HUDEP-2 (cell line): ENCODE measurements at regions not wholly inside any gene's neighbourhood (a gene's known extent, or its start where the extent isn't known, plus 50 kb on each side); places are given as distances from the start of the nearest gene placed in this dataset.

ENCODE experiments used
- DNase-seq, 76 experiments: peaks; one replicate each; lab custom pipeline; 2025; ENCODE audit not compliant: unreplicated experiment in 76 of 76; lab: John Stamatoyannopoulos, UW

- no peak for DNase-seq
Observed at GRCh38 chr7:132072873-132073272, 503.4 kb downstream of the PLXNA4 start.

DNA sequence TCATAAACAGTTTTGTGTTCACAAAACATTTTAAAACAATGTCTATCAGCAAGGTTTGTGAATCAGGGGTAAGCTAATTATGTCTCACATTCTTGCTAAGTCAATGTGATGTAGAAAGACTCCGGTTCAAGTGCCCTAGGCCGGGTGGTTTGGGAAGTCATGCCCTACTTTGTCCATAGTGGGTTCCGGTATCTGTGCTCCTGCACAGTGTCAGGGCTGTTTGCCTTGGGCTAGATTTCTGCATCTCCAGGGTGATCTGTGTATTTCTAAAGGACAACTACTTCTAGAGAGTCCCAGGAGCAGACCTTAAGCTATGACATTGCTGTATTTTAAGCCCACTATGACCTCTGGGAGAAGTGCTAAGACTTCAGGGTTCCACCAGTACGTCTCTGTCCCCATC is 504.1 kb downstream of the PLXNA4 start:
- no peak for DNase-seq

DNA sequence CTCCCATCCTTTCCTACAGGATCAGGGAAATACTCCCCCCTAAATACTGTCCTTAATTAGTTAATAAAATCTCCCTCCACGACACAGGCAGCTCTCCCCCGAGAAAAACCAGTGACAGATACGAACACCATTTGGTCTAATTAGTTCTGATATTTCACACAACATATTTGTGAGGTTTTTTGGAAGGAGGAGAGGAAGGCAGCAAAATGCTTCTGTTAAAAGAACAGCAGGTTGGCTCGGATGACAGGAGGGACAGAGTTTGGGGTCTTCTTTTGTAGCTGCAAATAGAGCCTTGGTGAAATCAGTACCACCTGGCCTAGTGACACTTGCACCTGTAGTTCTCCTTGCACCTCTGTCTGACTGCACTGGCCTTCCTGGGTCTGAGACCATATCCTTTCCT is 507.0 kb downstream of the PLXNA4 start:
- DNase-seq: no peak

DNA sequence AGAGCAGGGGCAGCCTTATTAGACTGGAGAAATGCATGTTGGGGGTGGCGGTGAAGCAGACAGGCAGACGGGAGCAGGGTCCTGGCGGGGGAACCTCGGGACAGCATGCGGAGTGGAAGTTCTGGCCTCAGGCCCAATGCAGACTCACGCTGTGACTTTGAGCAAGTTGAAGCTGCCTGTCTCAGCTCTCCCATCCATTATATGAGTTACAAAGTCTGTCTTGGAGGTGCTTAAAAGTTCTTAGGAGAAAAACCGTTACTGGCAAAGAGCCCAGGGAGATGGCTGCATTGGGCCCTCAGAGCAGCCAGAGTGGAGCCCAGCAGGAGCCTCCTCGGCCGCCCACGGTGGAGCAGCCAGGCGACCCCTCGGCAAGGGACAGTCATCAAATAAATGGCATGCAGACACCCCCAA is 509.5 kb downstream of the PLXNA4 start:
- DNase-seq: no peak

GRCh38 chr7:132065989-132066603 is 509.7 kb upstream of the PODXL start:
- no peak for DNase-seq

DNA sequence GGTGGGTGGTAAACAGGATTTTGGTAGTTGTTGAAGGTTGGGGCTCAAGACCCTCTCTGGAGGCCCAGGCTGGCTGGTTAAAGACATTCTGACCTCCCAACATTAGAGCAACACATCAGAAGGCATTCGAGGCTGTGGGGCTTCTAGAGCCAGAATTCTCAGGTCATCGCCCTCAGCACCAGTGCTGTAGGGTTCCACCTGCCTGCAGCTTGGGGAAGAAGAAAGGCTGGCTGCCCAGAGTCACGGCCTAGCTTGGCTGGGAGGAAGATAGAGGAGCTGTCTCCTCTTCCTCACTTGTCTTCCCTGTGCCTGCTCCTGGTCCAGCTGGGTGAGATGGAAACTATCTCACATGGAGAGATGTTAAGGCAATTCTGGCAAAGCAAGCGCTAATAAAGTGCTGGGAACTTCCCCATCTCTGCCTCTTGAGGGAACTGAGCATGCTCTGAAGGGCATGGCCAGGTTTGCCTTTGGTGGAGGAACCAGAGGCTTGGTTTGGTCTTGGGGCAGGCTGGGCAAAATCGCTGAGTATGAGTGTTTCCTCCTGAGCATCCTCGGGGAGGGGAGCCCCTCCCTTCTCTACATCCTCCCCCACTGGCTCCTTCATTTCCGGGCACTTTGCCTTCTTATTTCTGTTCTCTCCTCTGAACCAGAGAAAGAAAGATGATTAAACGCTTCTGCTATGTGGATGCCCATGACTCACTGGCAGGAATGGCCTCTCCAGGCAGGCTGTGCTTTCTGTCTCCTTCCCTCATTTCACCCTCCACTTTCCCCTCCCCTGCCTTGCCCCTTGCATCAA is 509.0 kb upstream of the PODXL start:
- no peak for DNase-seq

- no peak for DNase-seq
Observed at GRCh38 chr7:132063800-132064199, 507.4 kb upstream of the PODXL start.

DNA sequence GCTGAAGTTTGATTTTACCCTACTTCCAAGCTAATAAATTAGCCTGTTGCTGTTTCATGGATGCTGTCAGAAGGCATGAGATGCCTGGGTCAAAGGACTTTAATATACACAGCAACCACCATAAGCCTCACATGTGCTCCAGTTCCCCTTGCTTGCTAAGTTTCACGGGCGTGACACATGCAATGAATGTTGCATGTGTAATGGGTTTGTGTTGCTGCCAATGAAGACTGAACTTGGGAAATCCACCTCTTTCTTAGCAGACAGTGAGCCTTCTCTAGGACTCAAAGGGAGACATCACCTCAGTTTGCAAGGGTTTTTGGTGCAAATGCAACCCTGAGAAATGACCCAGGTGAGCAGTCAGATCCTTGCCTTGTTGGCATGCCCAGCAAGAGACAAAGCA is 505.5 kb upstream of the PODXL start:
- DNase-seq: no peak

DNA sequence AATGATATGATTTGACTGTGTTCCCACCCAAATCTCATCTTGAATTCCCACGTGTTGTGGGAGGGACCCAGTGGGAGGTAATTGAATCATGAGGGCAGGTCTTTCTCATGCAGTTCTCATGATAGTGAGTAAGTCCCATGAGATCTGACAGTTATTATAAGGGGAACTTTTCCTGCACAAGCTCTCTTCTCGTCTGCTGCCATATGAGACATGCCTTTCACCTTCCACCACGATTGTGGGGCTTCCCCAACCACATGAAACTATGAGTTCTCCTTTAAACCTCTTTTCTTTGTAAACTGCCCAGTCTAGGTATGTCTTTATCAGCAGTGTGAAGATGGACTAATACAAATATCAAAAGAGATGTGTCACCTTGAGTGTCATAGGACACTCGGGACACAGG is 502.7 kb upstream of the PODXL start:
- no peak for DNase-seq

- no peak for DNase-seq
Observed at GRCh38 chr7:132055336-132056120, 499.1 kb upstream of the PODXL start.

GRCh38 chr7:132053871-132054270 is 497.4 kb upstream of the PODXL start:
- no peak for DNase-seq

GRCh38 chr7:132051311-132051710 is 494.9 kb upstream of the PODXL start:
- DNase-seq: no peak

- peak in 19 of 76 experiments; percentile 0 to 40 (median 8) for DNase-seq
Observed at GRCh38 chr7:132049462-132050304, 493.3 kb upstream of the PODXL start.

DNA sequence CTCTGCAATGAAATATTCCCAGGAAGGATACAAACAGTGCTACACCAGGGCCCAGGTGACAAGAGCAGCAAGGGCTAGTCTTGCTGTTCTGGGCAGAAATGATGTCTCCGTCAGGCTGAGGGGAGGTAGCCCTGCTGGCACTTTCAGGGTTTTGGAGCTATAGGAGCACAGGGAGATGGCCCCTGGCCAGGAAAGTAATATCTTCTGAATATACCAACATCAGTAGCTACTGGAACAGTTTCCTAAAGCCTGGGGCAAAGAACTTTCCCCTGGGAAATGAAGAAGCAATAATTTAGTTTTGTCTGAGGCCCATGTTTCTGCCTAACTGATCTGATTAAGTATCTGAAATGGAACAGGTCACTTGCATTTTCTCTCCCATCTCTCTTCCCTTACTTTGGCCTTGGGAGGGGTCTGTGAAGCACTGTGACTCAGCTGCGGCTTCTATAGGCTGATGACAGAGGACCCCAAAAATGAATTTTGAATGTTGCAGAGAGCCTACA is 489.1 kb upstream of the PODXL start:
- DNase-seq: no peak

DNA sequence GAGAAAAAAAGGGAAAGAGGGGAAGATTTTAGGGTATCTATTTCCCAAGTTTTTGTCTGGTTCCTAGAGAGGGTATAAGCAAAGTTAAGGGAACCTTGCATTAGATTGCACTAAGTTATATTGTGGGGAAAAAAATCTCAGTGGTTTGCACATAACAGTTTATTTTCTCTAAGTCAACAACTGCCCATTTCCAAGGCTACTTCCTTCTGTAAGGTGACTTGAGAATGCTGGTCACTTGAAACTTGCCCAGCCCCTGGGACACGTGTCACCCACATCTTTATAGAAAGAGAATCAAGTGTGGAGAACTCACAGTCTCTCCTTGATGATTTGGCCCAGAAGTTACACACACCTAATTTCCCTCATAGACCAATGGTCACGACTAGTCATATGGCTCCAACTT is 488.6 kb upstream of the PODXL start:
- DNase-seq: no peak

- DNase-seq: no peak
Observed at GRCh38 chr7:132044247-132044646, 487.8 kb upstream of the PODXL start.

GRCh38 chr7:132041108-132041507 is 484.7 kb upstream of the PODXL start:
- DNase-seq: no peak

DNA sequence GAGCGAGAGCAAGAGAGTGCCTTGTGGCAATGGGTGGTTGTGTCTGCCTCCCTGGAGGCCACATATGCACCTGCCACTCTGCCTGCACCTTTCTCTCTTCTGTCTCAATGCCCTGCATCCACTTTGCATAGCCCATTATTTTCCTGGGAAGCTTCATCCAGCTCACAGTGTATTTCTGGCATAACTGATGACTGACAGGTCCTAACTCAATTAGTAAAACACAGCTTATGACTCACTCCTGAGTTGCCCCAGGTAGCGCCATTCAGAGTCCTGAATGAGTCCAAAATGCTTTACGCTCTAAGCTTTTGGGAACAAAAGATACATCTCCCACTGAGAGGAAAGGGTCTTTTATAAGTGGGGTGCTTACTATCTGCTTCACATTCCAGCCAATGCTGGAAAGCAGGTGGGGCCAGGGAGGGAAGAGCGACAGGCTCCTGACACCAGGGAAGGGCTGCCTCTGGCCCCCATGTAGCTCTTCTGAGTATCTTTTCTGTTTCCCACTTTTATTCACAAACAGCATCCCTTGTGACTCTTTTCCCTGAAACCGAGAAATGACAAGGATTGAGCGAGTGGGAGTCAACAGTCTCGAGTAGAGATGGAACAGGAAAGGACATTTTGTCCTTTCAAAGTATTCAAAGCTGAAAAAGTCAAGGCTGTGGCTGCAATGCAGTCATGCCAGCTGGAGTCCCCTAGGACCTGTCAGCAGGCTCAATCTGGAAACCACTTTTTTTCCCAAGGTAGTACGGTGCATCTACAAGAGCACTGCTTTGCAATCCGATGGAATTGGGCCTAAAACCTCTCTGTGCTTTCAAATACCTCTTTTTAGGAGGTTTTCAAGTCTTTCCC is 479.3 kb upstream of the PODXL start:
- DNase-seq: no peak

DNA sequence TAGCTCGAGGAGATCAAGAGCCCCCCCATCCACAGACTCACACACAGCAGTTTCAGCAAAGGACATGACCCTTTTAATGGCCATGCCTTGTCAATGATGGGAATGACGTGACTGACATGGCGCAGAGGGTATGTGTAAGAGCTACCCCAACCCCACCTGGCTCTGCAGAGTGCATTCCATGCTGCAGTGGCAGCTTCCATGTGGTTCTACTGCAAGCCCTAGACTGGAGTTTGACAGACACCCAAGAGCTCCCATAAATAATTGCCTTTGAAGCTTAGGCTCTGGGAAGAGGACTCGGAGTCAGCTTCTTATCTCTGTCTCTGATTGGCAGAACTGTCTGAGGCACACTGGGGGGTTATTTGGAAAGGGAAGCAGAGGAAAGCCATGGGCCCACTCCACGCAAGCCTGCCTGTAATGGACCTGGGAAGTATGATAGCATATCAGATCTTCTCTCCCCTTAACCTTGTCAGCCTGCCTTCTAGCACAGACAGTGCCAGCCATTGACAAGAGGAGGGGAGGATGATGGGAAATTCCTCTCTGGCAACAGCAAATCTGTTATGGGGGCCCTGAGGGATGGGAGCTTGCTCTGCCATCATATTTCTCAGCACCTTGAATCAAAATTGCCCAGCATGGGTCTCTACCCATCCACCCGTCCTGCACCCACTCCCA is 478.5 kb upstream of the PODXL start:
- DNase-seq: no peak
